Adipocyte (in vitro differentiated cells): ENCODE measurements at regions not wholly inside any gene's neighbourhood (a gene's known extent, or its start where the extent isn't known, plus 50 kb on each side); places are given as distances from the start of the nearest gene placed in this dataset.

ENCODE experiments used
- DNase-seq: peaks from one replicate; pipeline ENCODE4 v3.0.0-alpha.2; 2015; ENCODE audit warnings: low read depth
- H3K27me3 ChIP-seq: replicated peaks from 2 replicates; pipeline ENCODE4 v1.7.0; 2013; ENCODE audit warnings: mild to moderate bottlenecking, low read length, moderate library complexity; ENCODE audit not compliant: control insufficient read depth, insufficient read depth
- H3K36me3 ChIP-seq: 2 replicates; pipeline ENCODE4 v1.7.0; 2013; ENCODE audit warnings: low read length, mild to moderate bottlenecking, moderate library complexity; ENCODE audit not compliant: control insufficient read depth, insufficient read depth, severe bottlenecking
- H3K4me1 ChIP-seq: 2 replicates; pipeline ENCODE4 v1.7.0; 2013; ENCODE audit warnings: mild to moderate bottlenecking, low read length, moderate library complexity; ENCODE audit not compliant: control insufficient read depth, insufficient read depth
- H3K4me3 ChIP-seq: 2 replicates; pipeline ENCODE4 v1.7.0; 2013; ENCODE audit warnings: mild to moderate bottlenecking, low read length, moderate library complexity
- H3K9ac ChIP-seq: 2 replicates; pipeline ENCODE4 v1.7.0; 2013; ENCODE audit warnings: mild to moderate bottlenecking, low read length, moderate library complexity
- H3K9me3 ChIP-seq: 2 replicates; pipeline ENCODE4 v1.7.0; 2013; ENCODE audit warnings: mild to moderate bottlenecking, low read length, moderate library complexity; ENCODE audit not compliant: control insufficient read depth

DNA sequence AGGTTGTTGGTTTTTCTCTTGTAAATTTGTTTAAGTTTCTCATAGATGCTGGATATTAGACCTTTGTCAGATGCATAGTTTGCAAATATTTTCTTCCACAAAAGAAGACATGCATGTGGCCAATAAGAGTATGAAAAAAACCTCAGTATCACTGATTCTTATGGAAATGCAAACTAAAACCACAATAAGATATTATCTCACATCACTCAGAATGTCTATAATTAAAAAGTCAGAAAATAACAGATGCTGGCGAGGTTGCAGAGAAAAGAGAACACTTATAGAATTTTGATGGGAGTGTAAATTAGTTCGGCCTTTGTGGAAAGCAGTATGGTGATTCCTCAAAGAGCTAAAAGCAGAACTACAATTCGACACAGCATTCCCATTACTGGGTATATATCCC, 1355.6 kb downstream of the FAM133A start:
- Histone ChIP-seq H3K9ac (no peak overlapping the region), H3K9me3 (no peaks in the 10 kb centered on the region), H3K36me3 (no peaks in the 10 kb centered on the region), H3K4me3 (no peak overlapping the region), H3K4me1 (no peaks in the 10 kb centered on the region), H3K27me3 (no peaks in the 10 kb centered on the region)
- DNase-seq, result no peak

GRCh38 chrX:95040104-95040503, 1366.1 kb downstream of the FAM133A start:
- no peak for DNase-seq
- Histone ChIP-seq H3K36me3 (no peaks in the 10 kb centered on the region), H3K4me1 (no peaks in the 10 kb centered on the region), H3K9me3 (peaks cover 8% of the 10 kb centered on the region), H3K27me3 (peaks cover 11% of the 10 kb centered on the region), H3K4me3 (no peak overlapping the region), H3K9ac (no peak overlapping the region)

DNA sequence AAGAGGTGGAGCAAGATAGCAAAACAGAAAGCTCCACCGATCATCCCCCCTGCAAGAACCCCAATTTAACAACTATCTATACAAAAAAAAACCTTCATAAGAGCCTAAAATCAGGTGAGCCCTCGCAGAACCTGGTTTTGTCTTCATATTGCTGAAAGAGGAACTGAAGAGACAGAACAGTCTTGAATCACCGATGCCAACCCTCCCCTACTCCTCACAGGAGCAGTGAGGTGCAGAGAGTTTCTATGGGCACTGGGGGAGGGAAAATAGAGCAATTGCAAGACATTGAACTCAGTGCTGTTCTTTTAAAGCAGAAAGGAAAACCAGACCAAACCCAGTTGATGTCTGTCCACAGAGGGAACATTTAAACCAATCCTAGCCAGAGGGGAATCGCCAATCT, 1370.3 kb downstream of the FAM133A start:
- Histone ChIP-seq H3K27me3 (peaks cover 22% of the 10 kb centered on the region), H3K4me3 (no peak overlapping the region), H3K9me3 (no peaks in the 10 kb centered on the region), H3K4me1 (no peaks in the 10 kb centered on the region), H3K36me3 (no peaks in the 10 kb centered on the region), H3K9ac (no peak overlapping the region)
- DNase-seq, result no peak

DNA sequence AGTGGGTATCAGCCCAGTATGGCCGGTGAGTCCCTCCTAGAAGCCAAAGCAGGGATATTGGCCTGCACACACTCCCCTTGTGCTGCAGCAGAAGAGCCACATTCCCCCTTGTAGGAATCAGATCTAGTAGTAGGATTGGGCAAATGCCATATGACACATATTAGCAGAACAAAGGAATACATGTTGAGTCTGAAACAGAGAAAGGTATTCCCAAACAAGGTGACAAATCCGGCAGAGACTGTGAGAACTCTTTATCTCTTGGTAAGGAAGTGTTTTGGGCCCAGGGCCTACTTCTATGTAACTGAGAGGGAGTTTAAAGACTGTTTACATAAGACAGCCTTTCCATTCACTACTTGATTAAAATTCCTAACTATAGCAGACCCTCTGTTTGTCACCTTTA, 1382.0 kb downstream of the FAM133A start:
- Histone ChIP-seq H3K9ac (no peak overlapping the region), H3K4me1 (peaks cover 35% of the 10 kb centered on the region), H3K27me3 (no peaks in the 10 kb centered on the region), H3K9me3 (no peaks in the 10 kb centered on the region), H3K4me3 (no peak overlapping the region), H3K36me3 (no peaks in the 10 kb centered on the region)
- no peak for DNase-seq

DNA sequence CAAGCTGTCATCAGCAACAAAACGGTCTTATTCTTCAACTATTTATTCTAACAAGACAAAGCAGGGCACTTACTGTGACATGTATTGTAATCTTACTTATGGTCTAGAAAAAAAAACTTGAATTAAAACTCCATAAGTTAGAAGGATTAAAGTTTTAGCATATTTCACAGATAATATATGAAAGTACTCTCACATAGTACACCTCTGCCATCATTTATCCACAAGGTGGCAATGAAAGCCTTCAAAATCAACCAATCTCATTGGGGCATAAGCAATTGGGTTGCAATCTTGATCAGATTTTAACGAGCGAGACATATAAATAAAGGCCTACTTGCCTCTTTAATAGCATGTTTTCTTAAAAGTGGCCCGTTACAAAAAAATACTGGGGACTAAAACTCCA, 1382.9 kb downstream of the FAM133A start:
- no peak overlapping the region for H3K9ac ChIP-seq
- no peaks in the 10 kb centered on the region for H3K36me3 ChIP-seq
- no peaks in the 10 kb centered on the region for H3K9me3 ChIP-seq
- peak; percentile 53 for DNase-seq
- H3K4me3 ChIP-seq, result no peak overlapping the region
- H3K27me3 ChIP-seq, result no peaks in the 10 kb centered on the region
- peaks cover 35% of the 10 kb centered on the region for H3K4me1 ChIP-seq

DNA sequence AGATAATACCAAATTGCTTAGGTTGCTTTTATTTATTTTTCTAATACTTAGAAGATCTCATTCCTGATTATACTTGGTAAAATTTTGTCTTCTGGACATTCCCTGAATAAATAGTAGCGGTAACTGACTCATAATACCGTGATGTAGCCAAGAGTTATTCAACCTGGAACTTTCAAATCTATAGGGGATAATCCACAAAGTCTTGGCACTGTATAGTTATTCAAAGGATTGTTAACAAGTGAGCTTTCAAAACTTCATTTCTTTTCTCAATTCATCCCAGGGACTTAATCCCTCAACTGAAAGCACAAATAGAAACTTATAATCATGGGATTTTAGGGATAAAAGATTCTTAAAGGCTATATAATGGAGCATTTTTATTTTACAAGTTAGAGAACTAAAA, 1383.3 kb downstream of the FAM133A start:
- Histone ChIP-seq H3K4me1 (peaks cover 35% of the 10 kb centered on the region), H3K4me3 (no peak overlapping the region), H3K9me3 (no peaks in the 10 kb centered on the region), H3K9ac (no peak overlapping the region), H3K36me3 (no peaks in the 10 kb centered on the region), H3K27me3 (no peaks in the 10 kb centered on the region)
- no peak for DNase-seq

DNA sequence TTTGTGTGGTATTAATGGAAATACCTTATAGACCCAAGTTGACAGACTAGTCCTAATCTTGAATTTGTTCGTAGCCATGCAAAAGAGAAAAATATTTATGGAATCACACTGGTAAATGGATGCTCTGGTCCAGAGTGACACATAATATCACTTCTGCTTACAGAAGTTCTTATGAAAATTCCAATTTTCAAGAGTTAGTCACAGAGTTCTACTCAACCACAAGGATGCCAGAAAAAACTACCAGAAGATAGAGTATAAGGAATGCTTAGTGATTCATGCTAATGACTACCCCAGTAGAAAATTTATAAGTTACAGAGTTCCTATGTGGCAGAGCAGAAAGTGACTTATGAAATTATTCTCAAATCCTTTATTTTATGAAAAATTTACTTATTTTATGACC, 1384.8 kb downstream of the FAM133A start:
- H3K4me3 ChIP-seq, result no peak overlapping the region
- peak; percentile 79 for DNase-seq
- H3K27me3 ChIP-seq, result no peaks in the 10 kb centered on the region
- H3K9ac ChIP-seq, result peak overlapping the region; percentile 20
- H3K9me3 ChIP-seq, result no peaks in the 10 kb centered on the region
- peaks cover 42% of the 10 kb centered on the region for H3K4me1 ChIP-seq
- H3K36me3 ChIP-seq, result no peaks in the 10 kb centered on the region

DNA sequence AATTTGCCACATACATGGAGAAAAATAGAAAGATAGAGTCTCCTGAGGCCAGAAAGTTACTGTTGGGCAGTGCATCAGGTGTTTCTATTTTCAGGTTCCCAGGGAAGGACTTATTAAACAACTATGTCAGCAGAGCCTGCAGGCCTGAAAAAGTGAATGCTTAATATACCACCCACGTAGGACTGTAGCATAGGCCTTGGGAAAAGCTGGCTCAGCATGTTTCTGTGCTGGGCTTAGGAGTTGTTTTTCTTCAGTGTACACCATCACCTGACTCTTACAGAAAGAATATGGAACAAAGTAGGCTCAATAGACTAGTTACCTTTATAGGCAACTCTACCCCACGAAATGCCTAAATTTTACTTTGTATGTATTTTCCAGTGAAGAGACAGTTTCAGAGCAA, 1385.9 kb downstream of the FAM133A start:
- DNase-seq, result no peak
- no peak overlapping the region for H3K4me3 ChIP-seq
- H3K4me1 ChIP-seq, result peaks cover 45% of the 10 kb centered on the region
- H3K9ac ChIP-seq, result no peak overlapping the region
- H3K9me3 ChIP-seq, result no peaks in the 10 kb centered on the region
- no peaks in the 10 kb centered on the region for H3K36me3 ChIP-seq
- H3K27me3 ChIP-seq, result no peaks in the 10 kb centered on the region

GRCh38 chrX:95063554-95063953, 1389.5 kb downstream of the FAM133A start:
- H3K9me3 ChIP-seq, result no peaks in the 10 kb centered on the region
- H3K4me3 ChIP-seq, result no peak overlapping the region
- H3K4me1 ChIP-seq, result peaks cover 31% of the 10 kb centered on the region
- H3K27me3 ChIP-seq, result no peaks in the 10 kb centered on the region
- no peaks in the 10 kb centered on the region for H3K36me3 ChIP-seq
- peak; percentile 37 for DNase-seq
- no peak overlapping the region for H3K9ac ChIP-seq

DNA sequence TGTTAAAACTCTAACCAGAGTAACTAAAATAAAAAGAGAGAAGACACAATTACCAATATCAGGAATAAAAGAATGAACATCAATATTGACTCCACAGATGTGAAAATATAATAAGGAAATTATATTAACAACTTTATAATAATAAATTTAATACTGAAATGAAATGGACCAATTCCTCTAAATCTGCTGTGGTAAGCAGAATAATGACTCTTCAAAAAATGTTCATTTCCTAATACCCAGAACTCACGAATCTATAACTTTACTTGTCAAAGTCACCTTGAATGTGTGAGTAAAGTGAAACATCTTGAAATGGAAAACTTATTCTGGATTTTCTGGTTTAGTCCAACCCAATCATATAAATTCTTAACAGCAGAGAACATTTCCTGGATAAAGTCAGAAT, 1391.1 kb downstream of the FAM133A start:
- H3K27me3 ChIP-seq, result no peaks in the 10 kb centered on the region
- no peak overlapping the region for H3K9ac ChIP-seq
- H3K36me3 ChIP-seq, result no peaks in the 10 kb centered on the region
- no peak for DNase-seq
- H3K4me1 ChIP-seq, result peaks cover 18% of the 10 kb centered on the region
- no peak overlapping the region for H3K4me3 ChIP-seq
- H3K9me3 ChIP-seq, result no peaks in the 10 kb centered on the region

GRCh38 chrX:95071052-95071451, 1397.0 kb downstream of the FAM133A start:
- H3K9ac ChIP-seq, result no peak overlapping the region
- H3K9me3 ChIP-seq, result peaks cover 5% of the 10 kb centered on the region
- H3K4me3 ChIP-seq, result no peak overlapping the region
- no peaks in the 10 kb centered on the region for H3K36me3 ChIP-seq
- DNase-seq, result peak; percentile 23
- peaks cover 8% of the 10 kb centered on the region for H3K27me3 ChIP-seq
- no peaks in the 10 kb centered on the region for H3K4me1 ChIP-seq

GRCh38 chrX:95071621-95072020, 1397.6 kb downstream of the FAM133A start:
- Histone ChIP-seq H3K4me1 (no peaks in the 10 kb centered on the region), H3K4me3 (no peak overlapping the region), H3K9me3 (peaks cover 5% of the 10 kb centered on the region), H3K36me3 (no peaks in the 10 kb centered on the region), H3K9ac (no peak overlapping the region), H3K27me3 (peaks cover 8% of the 10 kb centered on the region)
- peak; percentile 14 for DNase-seq
